ENCODE measurements at regions not wholly inside any gene's neighbourhood (a gene's known extent, or its start where the extent isn't known, plus 50 kb on each side); places are given as distances from the start of the nearest gene placed in this dataset.
"Not testable (repeated sequence)": the region's sequence is repeated elsewhere in the genome, so short reads cannot be mapped to it uniquely, and the experiment has no call there.

DNA sequence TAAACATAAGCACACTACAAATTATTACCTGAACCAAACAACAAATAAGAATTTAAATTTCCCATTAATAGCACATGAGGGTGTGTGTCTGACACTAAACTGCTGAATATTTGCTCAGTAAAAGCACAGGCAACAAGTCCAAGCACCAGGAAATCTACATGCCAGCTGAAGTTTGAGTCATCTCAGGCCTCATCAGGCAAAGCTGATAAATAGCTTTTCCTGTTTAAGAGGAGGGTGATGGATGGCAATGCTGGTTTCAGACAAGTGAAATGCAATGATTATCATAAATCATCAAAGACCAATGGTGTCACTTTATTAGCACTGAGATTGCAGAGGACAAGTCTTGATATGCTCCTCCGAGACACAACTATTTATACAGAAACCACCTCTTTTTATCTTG, 1668.0 kb upstream of the C9orf72 start:
- no peaks in the 10 kb centered on the region for H3K4me1 Mint-ChIP-seq
- ATAC-seq (no peak), DNase-seq (no peak)
- CTCF ChIA-PET: no interaction called here
- no peak overlapping the region for H3K4me3 Mint-ChIP-seq
- no peaks in the 10 kb centered on the region for H3K36me3 Mint-ChIP-seq
- no peaks in the 10 kb centered on the region for H3K27me3 Mint-ChIP-seq
- H3K27ac Mint-ChIP-seq: no peak overlapping the region
- H3K9me3 Mint-ChIP-seq (ENCODE audit: low read depth): peaks cover 2% of the 10 kb centered on the region

DNA sequence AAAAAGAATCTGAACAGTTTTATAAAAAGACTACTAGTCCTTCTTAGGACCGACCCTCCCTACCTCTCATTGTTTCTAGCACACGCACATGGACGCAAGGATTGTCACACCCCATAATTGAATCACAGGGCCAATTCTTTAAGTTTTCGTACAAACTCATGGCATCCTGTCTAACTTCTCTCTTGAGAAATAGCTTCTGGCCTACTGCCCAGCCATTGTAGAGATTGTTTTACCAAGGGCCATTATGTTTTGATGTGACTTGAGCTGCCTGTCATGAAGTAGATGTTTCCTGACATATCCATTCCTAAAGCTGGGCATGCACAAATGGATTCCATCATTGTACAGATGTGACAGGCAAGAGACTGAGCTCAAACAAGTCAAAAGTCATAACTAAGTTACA, 1672.1 kb upstream of the C9orf72 start:
- Mint-ChIP-seq H3K4me3 (no peak overlapping the region), H3K36me3 (no peaks in the 10 kb centered on the region), H3K27ac (no peak overlapping the region), H3K9me3 (ENCODE audit: low read depth) (peaks cover 2% of the 10 kb centered on the region), H3K27me3 (no peaks in the 10 kb centered on the region), H3K4me1 (no peaks in the 10 kb centered on the region)
- CTCF ChIA-PET: no interaction called here
- DNase-seq (no peak), ATAC-seq (no peak)

DNA sequence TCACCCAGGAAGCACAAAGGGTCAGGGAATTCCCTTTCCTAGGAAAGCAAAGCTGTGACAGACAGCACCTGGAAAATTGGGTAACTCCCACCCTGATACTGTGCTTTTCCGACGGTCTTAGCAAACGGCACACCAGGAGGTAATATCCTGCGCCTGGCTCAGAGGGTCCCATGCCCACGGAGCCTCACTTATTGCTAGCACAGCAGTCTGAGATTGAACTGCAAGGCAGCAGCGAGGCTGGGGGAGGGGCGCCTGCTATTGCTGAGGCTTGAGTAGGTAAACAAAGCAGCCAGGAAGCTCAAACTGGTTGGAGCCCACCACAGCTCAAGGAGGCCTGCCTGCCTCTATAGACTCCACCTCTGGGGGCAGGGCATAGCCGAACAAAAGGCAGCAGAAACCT, 1697.1 kb upstream of the C9orf72 start:
- H3K4me1 Mint-ChIP-seq; H3K36me3 Mint-ChIP-seq; H3K27me3 Mint-ChIP-seq; H3K9me3 Mint-ChIP-seq (ENCODE audit: low read depth); DNase-seq; CTCF ChIA-PET; H3K27ac Mint-ChIP-seq; H3K4me3 Mint-ChIP-seq; ATAC-seq: not testable (repeated sequence)

- ATAC-seq (no peak), DNase-seq (no peak)
- CTCF ChIA-PET: no interaction called here
- Mint-ChIP-seq H3K4me3 (no peak overlapping the region), H3K27me3 (no peaks in the 10 kb centered on the region), H3K4me1 (no peaks in the 10 kb centered on the region), H3K27ac (no peak overlapping the region), H3K9me3 (ENCODE audit: low read depth) (no peaks in the 10 kb centered on the region), H3K36me3 (no peaks in the 10 kb centered on the region)
Measured at GRCh38 chr9:29282121-29282520, 1708.8 kb upstream of the C9orf72 start.

DNA sequence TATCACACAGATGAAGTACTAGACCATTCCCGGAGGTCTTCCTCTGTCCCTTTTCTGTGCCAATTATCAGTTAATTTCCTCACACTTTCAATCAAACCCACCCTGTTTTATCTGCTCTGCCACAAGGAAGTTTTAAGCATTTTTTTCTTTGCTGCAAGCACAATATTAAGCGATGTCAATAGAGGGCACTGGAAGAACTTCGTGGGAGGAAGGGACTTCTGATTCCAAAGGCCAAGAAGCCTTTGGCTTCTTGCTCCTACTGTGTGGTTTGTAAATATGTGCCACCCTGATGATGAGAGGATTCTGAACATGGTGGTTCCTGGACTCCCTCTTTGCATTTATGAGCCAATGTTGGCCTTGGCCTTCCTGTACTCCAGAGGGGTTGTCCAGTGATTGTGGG, 1712.5 kb upstream of the C9orf72 start:
- Mint-ChIP-seq H3K9me3 (ENCODE audit: low read depth) (no peaks in the 10 kb centered on the region), H3K36me3 (no peaks in the 10 kb centered on the region), H3K4me1 (no peaks in the 10 kb centered on the region), H3K27me3 (no peaks in the 10 kb centered on the region), H3K27ac (no peak overlapping the region), H3K4me3 (no peak overlapping the region)
- no peak for DNase-seq
- no peak for ATAC-seq
- CTCF ChIA-PET: no interaction called here

DNA sequence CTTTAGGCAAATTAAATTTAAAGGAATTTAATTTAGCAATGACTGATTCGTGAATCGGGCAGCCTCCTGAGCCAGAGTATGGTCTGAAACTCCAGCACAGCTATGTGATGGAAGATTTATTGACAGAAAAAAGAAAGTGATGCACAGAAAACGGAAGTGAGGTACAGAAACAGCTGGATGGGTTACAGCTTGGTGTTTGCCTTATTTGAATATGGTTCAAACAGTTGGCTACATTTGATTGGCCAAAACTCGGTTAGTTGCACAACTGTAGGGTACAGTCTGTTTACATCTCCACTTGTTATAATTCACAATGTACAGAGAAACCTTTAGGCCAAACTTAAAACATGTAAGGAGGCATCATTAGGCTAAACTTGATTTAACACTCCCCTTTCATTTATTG, 1716.1 kb upstream of the C9orf72 start:
- no peaks in the 10 kb centered on the region for H3K36me3 Mint-ChIP-seq

GRCh38 chr9:29290516-29290915, 1717.2 kb upstream of the C9orf72 start:
- no peaks in the 10 kb centered on the region for H3K27me3 Mint-ChIP-seq
- no peak for ATAC-seq
- no peak overlapping the region for H3K4me3 Mint-ChIP-seq
- no peaks in the 10 kb centered on the region for H3K4me1 Mint-ChIP-seq
- peaks cover 7% of the 10 kb centered on the region for H3K9me3 Mint-ChIP-seq (ENCODE audit: low read depth)
- H3K36me3 Mint-ChIP-seq: no peaks in the 10 kb centered on the region
- DNase-seq: no peak
- CTCF ChIA-PET: no interaction called here
- H3K27ac Mint-ChIP-seq: no peak overlapping the region

More for the DNA sequence above, 1716.1 kb upstream of the C9orf72 start:
- ATAC-seq (no peak), DNase-seq (no peak)
- H3K4me1 Mint-ChIP-seq: no peaks in the 10 kb centered on the region
- H3K4me3 Mint-ChIP-seq: no peak overlapping the region
- CTCF ChIA-PET: no interaction called here
- H3K9me3 Mint-ChIP-seq (ENCODE audit: low read depth): peaks cover 3% of the 10 kb centered on the region
- H3K27ac Mint-ChIP-seq: no peak overlapping the region
- H3K27me3 Mint-ChIP-seq: no peaks in the 10 kb centered on the region

DNA sequence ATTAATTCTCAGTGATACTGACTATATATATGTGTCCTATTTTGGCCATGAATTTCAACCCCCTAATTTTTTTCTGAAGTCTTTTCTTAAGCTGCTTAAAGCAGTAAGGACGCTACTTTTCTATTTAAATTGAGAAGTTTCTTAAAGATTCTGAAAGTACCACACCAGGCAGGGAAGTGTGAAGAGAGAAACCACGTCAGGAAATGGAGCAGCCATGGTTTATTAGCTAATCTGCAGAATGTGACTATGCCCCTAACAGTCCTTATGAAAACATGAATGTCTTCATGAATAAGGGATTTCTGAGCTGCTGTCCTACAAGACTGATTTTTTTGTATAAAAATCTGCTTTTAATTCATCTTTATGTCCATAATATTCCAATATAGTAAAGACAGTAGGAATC, 1724.3 kb upstream of the C9orf72 start:
- H3K27me3 Mint-ChIP-seq: no peaks in the 10 kb centered on the region
- CTCF ChIA-PET: no interaction called here

DNA sequence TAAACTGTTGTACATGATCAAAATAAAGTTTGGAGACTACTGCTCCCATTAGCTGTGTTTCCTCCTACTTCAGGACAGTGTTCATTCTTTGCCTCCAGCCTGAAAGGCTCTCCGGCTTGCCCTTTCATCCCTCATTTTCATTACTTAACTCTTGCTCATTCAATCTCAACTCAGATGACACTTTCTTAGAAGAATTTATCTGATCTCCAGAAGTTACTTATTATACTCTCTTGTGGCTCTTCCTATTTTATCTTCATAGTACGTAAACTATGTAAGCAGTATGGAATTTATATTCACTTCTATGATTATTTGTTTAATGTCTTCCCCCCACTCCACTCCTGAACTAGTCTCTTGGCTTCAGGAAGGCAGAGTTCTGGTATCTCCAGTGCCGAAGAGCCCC, 1737.9 kb upstream of the C9orf72 start:
- Mint-ChIP-seq H3K4me3 (no peak overlapping the region), H3K36me3 (no peaks in the 10 kb centered on the region), H3K27me3 (no peaks in the 10 kb centered on the region), H3K9me3 (ENCODE audit: low read depth) (peaks cover 4% of the 10 kb centered on the region), H3K4me1 (no peaks in the 10 kb centered on the region), H3K27ac (no peak overlapping the region)
- ATAC-seq (no peak), DNase-seq (no peak)
- CTCF ChIA-PET: no interaction called here

More for the DNA sequence above, 1724.3 kb upstream of the C9orf72 start:
- ATAC-seq (no peak), DNase-seq (no peak)
- Mint-ChIP-seq H3K4me3 (no peak overlapping the region), H3K27ac (no peak overlapping the region), H3K4me1 (no peaks in the 10 kb centered on the region), H3K9me3 (ENCODE audit: low read depth) (peaks cover 7% of the 10 kb centered on the region), H3K36me3 (no peaks in the 10 kb centered on the region)

GRCh38 chr9:29312327-29312726, 1739.0 kb upstream of the C9orf72 start:
- H3K4me3 Mint-ChIP-seq: no peak overlapping the region
- CTCF ChIA-PET: no interaction called here

DNA sequence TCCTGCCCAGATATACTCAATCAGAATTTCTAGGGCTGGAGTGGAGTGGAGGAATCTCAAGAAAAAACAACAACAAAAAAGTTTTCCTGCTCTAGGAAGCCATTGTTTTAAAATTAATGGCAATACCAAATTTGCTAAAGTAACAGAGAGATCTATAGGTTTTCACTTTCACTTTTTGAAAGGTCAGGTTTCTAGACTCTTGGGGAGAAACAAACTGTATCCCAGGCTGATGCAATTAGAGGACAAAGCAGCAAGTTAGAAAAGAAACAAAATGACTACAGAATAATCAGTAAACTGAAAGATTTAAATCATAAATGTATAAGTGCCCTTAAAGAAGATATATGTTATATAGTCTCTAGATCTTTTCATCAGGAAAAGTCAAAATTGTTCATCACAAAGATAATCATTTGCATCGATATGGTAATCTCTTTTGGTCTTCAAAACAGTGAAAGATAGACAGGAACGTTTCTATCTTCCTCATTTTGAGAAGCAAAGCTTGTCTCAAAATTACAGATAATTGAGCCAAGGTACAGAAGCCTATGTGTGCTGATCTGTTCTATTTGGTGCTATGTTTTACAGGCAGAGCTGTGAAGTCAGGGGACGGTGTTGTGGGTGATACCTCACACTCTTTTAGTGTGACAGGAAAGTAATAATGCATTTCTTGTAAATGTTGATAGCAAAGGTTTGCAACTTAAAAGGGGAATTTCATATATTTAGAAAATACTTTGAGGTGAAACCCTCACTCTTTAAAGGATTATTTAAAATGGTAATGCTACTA, 1746.6 kb upstream of the C9orf72 start:
- ATAC-seq: no peak
- no peaks in the 10 kb centered on the region for H3K27me3 Mint-ChIP-seq
- CTCF ChIA-PET: no interaction called here
- no peaks in the 10 kb centered on the region for H3K4me1 Mint-ChIP-seq
- H3K36me3 Mint-ChIP-seq: no peaks in the 10 kb centered on the region
- H3K27ac Mint-ChIP-seq: no peak overlapping the region
- H3K9me3 Mint-ChIP-seq (ENCODE audit: low read depth): no peaks in the 10 kb centered on the region
- H3K4me3 Mint-ChIP-seq: no peak overlapping the region
- DNase-seq: no peak

More at GRCh38 chr9:29312327-29312726, 1739.0 kb upstream of the C9orf72 start:
- H3K4me1 Mint-ChIP-seq: no peaks in the 10 kb centered on the region
- H3K27me3 Mint-ChIP-seq: no peaks in the 10 kb centered on the region
- H3K27ac Mint-ChIP-seq: no peak overlapping the region
- DNase-seq: no peak
- H3K36me3 Mint-ChIP-seq: no peaks in the 10 kb centered on the region
- ATAC-seq: no peak
- H3K9me3 Mint-ChIP-seq (ENCODE audit: low read depth): peaks cover 2% of the 10 kb centered on the region

GRCh38 chr9:29322240-29322639, 1749.0 kb upstream of the C9orf72 start:
- no peak overlapping the region for H3K4me3 Mint-ChIP-seq
- no peak overlapping the region for H3K27ac Mint-ChIP-seq
- CTCF ChIA-PET: no interaction called here
- no peaks in the 10 kb centered on the region for H3K4me1 Mint-ChIP-seq
- H3K36me3 Mint-ChIP-seq: no peaks in the 10 kb centered on the region
- no peaks in the 10 kb centered on the region for H3K9me3 Mint-ChIP-seq (ENCODE audit: low read depth)
- DNase-seq: no peak
- no peaks in the 10 kb centered on the region for H3K27me3 Mint-ChIP-seq
- no peak for ATAC-seq

GRCh38 chr9:29325894-29326293, 1752.6 kb upstream of the C9orf72 start:
- H3K27ac Mint-ChIP-seq: no peak overlapping the region
- peaks cover under 1% of the 10 kb centered on the region for H3K9me3 Mint-ChIP-seq (ENCODE audit: low read depth)

DNA sequence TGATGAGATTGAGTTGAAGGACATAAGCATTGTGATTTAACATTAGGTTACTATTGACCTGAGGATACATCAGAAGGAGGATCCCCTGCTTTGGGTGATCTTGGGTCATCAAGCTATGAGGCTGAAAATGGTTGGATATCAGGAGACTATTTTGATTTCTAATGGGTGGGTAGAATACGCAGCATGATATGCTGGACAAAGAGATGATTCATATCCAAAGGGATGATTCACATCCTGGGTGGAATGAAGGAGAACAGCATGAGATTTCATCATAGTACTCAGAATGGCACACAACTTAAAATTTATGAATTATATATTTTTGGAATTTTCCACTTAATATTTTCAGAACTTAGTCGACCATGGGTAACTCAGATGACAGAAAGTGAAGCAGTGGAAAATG, 1759.5 kb upstream of the C9orf72 start:
- Mint-ChIP-seq H3K9me3 (ENCODE audit: low read depth) (peaks cover 2% of the 10 kb centered on the region), H3K27ac (no peak overlapping the region), H3K27me3 (no peaks in the 10 kb centered on the region), H3K4me3 (no peak overlapping the region), H3K4me1 (no peaks in the 10 kb centered on the region), H3K36me3 (no peaks in the 10 kb centered on the region)
- DNase-seq: no peak
- no peak for ATAC-seq
- CTCF ChIA-PET: no interaction called here

More at GRCh38 chr9:29325894-29326293, 1752.6 kb upstream of the C9orf72 start:
- ATAC-seq (no peak), DNase-seq (no peak)
- Mint-ChIP-seq H3K4me3 (no peak overlapping the region), H3K4me1 (no peaks in the 10 kb centered on the region), H3K27me3 (no peaks in the 10 kb centered on the region), H3K36me3 (no peaks in the 10 kb centered on the region)
- CTCF ChIA-PET: no interaction called here

DNA sequence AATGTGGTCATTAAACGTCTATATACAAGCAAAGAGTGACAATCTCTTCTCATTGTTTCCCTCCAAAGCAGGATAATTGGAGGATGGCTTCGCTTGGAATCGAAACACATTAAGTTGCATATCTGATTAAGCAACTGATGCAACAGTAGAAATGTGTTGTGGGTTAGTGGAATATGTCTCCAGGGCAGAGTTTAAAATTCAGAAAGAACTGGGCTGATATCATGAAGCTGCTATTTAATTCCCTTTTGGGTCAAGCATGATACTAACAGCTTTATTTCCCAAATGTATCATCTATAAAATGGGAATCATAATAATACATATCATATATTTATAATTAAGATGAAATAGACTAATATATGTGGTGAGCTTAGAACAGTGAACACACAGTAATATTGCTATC, 1763.0 kb upstream of the C9orf72 start:
- DNase-seq: no peak
- no peaks in the 10 kb centered on the region for H3K9me3 Mint-ChIP-seq (ENCODE audit: low read depth)
- no peaks in the 10 kb centered on the region for H3K4me1 Mint-ChIP-seq
- no peak overlapping the region for H3K4me3 Mint-ChIP-seq
- H3K27me3 Mint-ChIP-seq: no peaks in the 10 kb centered on the region
- ATAC-seq: no peak
- H3K36me3 Mint-ChIP-seq: no peaks in the 10 kb centered on the region
- CTCF ChIA-PET: no interaction called here
- no peak overlapping the region for H3K27ac Mint-ChIP-seq

Data from activated CD8-positive, alpha-beta memory T cell treated with anti-CD3 and anti-CD28 coated beads, Interleukin-2, amount 10 ng/mL, durations not matched to agents 7 days and 5 days (primary cell).